DND-41 (cell line): ENCODE measurements at regions not wholly inside any gene's neighbourhood (a gene's known extent, or its start where the extent isn't known, plus 50 kb on each side); places are given as distances from the start of the nearest gene placed in this dataset.

Source experiments
- CTCF ChIP-seq: IDR thresholded peaks from 2 replicates; pipeline ENCODE4 v1.5.1; 2012; ENCODE audit warnings: borderline replicate concordance, low read length, moderate library complexity, mild to moderate bottlenecking; ENCODE audit not compliant: poor library complexity, severe bottlenecking; ENCODE audit errors: extremely low read depth
- EZH2 ChIP-seq: IDR thresholded peaks from 3 replicates; pipeline ENCODE4 v1.6.1; 2012; ENCODE audit warnings: borderline replicate concordance, low read depth, mild to moderate bottlenecking, moderate library complexity, low read length, inconsistent platforms; ENCODE audit not compliant: severe bottlenecking

DNA sequence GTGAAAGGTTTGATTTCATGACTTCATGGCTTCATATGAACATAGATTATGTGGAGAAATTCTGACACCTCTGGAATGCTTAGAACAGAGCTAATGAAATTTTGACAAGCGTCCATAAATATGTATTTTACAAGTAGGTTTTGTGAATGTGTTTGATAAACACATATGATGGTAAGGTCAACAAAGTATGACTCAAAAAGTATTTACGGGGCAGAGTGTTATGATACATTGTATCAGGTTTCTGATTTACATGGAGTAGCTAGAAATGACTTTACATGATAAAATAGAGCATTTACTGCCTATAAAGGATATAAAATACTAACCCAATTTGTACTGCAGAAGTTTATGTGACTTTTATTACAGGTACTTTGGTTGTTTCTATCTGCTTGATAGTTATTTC lies 206.3 kb downstream of the MDFIC start:
- TF ChIP-seq CTCF (no peak), EZH2 (no peak)
